Retinal pigment epithelial cell (primary cell): ENCODE measurements at regions not wholly inside any gene's neighbourhood (a gene's known extent, or its start where the extent isn't known, plus 50 kb on each side); places are given as distances from the start of the nearest gene placed in this dataset.

ENCODE experiments used
- DNase-seq: peaks from one replicate; pipeline ENCODE4 v3.0.0-alpha.2; 2010; ENCODE audit warnings: low read depth
- H3K4me3 ChIP-seq: 2 replicates; pipeline ENCODE4 v1.5.1; 2011; ENCODE audit warnings: mild to moderate bottlenecking, low read length, control low read depth, moderate library complexity
- CTCF ChIP-seq: conservative IDR thresholded peaks from 2 replicates; pipeline ENCODE4 v1.5.1; 2011; ENCODE audit warnings: low read depth, low read length, control low read depth, inconsistent platforms

GRCh38 chr3:80259736-80260135 lies 491.9 kb upstream of the ROBO1 start:
- no peak for DNase-seq
- TF ChIP-seq CTCF: no peak
- no peak overlapping the region for H3K4me3 ChIP-seq

GRCh38 chr3:80252113-80252512 lies 484.3 kb upstream of the ROBO1 start:
- DNase-seq: no peak
- no peak overlapping the region for H3K4me3 ChIP-seq
- no peak for TF ChIP-seq CTCF

- DNase-seq: no peak
- H3K4me3 ChIP-seq: no peak overlapping the region
- TF ChIP-seq CTCF: no peak
Measured at GRCh38 chr3:80247766-80248165, 480.0 kb upstream of the ROBO1 start.

GRCh38 chr3:80244390-80244789 lies 476.6 kb upstream of the ROBO1 start:
- H3K4me3 ChIP-seq: no peak overlapping the region
- DNase-seq: peak; percentile 16
- no peak for TF ChIP-seq CTCF

GRCh38 chr3:80241791-80242190 lies 474.0 kb upstream of the ROBO1 start:
- no peak for TF ChIP-seq CTCF
- no peak overlapping the region for H3K4me3 ChIP-seq
- no peak for DNase-seq

- no peak for DNase-seq
- no peak overlapping the region for H3K4me3 ChIP-seq
- TF ChIP-seq CTCF: no peak
Measured at GRCh38 chr3:80239301-80239700, 471.5 kb upstream of the ROBO1 start.

GRCh38 chr3:80238606-80239005 lies 470.8 kb upstream of the ROBO1 start:
- no peak overlapping the region for H3K4me3 ChIP-seq
- TF ChIP-seq CTCF: no peak
- DNase-seq: no peak
